Endothelial cell (in vitro differentiated cells): ENCODE measurements at regions not wholly inside any gene's neighbourhood (a gene's known extent, or its start where the extent isn't known, plus 50 kb on each side); places are given as distances from the start of the nearest gene placed in this dataset.

Experiments
- DNase-seq: peaks from one replicate; pipeline ENCODE4 v3.0.0; 2021; ENCODE audit warnings: low spot score
- H3K27ac Mint-ChIP-seq: one replicate; pipeline ENCODE4 v1.8.0; 2021; ENCODE audit warnings: mixed read lengths, inconsistent platforms; ENCODE audit not compliant: unreplicated experiment
- H3K27me3 Mint-ChIP-seq: one replicate; pipeline ENCODE4 v1.8.0; 2021; ENCODE audit warnings: mild to moderate bottlenecking, moderate library complexity, mixed read lengths, inconsistent platforms; ENCODE audit not compliant: unreplicated experiment
- H3K36me3 Mint-ChIP-seq: one replicate; pipeline ENCODE4 v1.8.0; 2021; ENCODE audit warnings: mild to moderate bottlenecking, low read depth, mixed read lengths, inconsistent platforms; ENCODE audit not compliant: unreplicated experiment
- H3K4me1 Mint-ChIP-seq: one replicate; pipeline ENCODE4 v1.8.0; 2021; ENCODE audit warnings: mild to moderate bottlenecking, mixed read lengths, inconsistent platforms; ENCODE audit not compliant: unreplicated experiment
- H3K4me3 Mint-ChIP-seq: one replicate; pipeline ENCODE4 v1.8.0; 2021; ENCODE audit warnings: mild to moderate bottlenecking, mixed read lengths, inconsistent platforms; ENCODE audit not compliant: unreplicated experiment
- H3K9me3 Mint-ChIP-seq: one replicate; pipeline ENCODE4 v1.8.0; 2021; ENCODE audit warnings: mixed read lengths, inconsistent platforms; ENCODE audit not compliant: unreplicated experiment
- TF ChIP-seq, protein P1 (sequence below): fragments of 200-600 bp; sonication (generic); IDR thresholded peaks from one replicate; pipeline ENCODE4 v1.5.0; 2021; ENCODE audit warnings: antibody characterized with exemption; ENCODE audit not compliant: unreplicated experiment

DNA sequence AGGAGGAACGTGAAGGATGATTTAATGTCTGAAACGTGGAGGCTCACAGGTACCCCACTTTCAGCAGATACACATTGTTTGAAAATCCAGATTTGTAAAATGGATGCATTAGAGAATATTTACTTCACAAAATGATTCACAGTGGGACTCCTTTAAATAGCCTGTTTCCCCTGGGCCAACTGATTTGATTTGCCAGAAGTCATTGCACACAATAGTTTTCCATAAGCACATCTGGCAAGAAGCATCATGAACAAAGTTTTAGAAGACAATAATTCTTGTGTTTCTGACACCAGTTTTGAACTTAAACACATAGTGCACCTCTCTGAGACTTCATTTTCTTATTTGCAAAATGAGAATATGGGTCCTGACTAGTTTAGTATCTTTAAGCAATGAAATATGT is 451.4 kb upstream of the SLC14A2 start:
- no peaks in the 10 kb centered on the region for H3K9me3 Mint-ChIP-seq
- peaks cover 4% of the 10 kb centered on the region for H3K27me3 Mint-ChIP-seq
- no peak for DNase-seq
- H3K27ac Mint-ChIP-seq = no peak overlapping the region
- no peaks in the 10 kb centered on the region for H3K36me3 Mint-ChIP-seq
- H3K4me3 Mint-ChIP-seq = no peak overlapping the region
- TF ChIP-seq, protein P1, sequence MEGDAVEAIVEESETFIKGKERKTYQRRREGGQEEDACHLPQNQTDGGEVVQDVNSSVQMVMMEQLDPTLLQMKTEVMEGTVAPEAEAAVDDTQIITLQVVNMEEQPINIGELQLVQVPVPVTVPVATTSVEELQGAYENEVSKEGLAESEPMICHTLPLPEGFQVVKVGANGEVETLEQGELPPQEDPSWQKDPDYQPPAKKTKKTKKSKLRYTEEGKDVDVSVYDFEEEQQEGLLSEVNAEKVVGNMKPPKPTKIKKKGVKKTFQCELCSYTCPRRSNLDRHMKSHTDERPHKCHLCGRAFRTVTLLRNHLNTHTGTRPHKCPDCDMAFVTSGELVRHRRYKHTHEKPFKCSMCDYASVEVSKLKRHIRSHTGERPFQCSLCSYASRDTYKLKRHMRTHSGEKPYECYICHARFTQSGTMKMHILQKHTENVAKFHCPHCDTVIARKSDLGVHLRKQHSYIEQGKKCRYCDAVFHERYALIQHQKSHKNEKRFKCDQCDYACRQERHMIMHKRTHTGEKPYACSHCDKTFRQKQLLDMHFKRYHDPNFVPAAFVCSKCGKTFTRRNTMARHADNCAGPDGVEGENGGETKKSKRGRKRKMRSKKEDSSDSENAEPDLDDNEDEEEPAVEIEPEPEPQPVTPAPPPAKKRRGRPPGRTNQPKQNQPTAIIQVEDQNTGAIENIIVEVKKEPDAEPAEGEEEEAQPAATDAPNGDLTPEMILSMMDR = no peak
- H3K4me1 Mint-ChIP-seq = no peaks in the 10 kb centered on the region

DNA sequence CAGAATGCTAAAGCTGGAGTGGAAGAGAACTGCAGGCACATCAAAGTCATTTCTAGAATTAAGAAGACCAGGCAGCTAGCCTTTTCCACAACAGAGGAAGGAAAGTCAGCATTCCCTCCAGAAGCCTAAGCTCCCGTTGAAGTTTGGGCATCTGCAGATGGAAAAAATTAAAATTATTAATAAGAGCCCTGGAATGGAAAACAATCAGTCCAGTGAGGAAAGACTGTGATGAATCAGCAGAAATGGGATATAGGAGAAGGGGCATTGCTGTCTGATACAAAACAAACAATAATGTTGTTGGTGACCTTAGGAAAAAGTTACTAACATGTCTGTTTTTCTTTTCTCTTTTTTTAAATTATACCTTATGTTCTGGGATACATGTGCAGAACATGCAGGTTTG is 450.7 kb upstream of the SLC14A2 start:
- TF ChIP-seq, protein P1 = no peak
- Mint-ChIP-seq H3K27ac (no peak overlapping the region), H3K4me3 (no peak overlapping the region), H3K4me1 (no peaks in the 10 kb centered on the region), H3K36me3 (no peaks in the 10 kb centered on the region), H3K27me3 (peaks cover 1% of the 10 kb centered on the region), H3K9me3 (no peaks in the 10 kb centered on the region)
- DNase-seq = no peak

DNA sequence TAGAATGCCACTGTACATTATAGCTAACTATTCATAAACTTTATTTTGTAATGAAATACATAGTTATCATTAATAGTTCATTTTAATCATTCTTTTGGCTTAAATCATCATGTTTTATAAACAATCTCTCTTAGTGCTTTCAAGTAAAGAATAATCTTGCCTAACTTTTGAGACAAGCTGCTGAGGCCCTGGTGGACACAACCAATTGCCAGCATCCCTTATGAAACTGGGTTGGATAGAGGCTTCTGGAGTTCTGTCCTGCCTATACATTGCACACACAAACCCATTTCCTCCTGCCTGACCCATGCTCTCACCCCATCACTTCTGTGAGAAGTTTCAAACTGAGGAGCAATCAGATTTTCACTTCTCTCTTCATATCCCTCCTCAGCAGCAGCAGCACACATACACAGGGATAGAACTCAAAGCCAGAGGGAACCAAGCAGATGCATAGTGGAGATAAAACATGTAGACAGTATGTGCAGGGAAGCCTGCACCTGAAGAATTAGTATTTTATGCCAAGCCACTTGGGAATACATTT is 450.0 kb upstream of the SLC14A2 start:
- no peaks in the 10 kb centered on the region for H3K4me1 Mint-ChIP-seq
- H3K4me3 Mint-ChIP-seq = no peak overlapping the region
- H3K27me3 Mint-ChIP-seq = peaks cover 1% of the 10 kb centered on the region
- H3K36me3 Mint-ChIP-seq = no peaks in the 10 kb centered on the region
- no peaks in the 10 kb centered on the region for H3K9me3 Mint-ChIP-seq
- no peak overlapping the region for H3K27ac Mint-ChIP-seq
- DNase-seq = no peak
- TF ChIP-seq, protein P1 = no peak

DNA sequence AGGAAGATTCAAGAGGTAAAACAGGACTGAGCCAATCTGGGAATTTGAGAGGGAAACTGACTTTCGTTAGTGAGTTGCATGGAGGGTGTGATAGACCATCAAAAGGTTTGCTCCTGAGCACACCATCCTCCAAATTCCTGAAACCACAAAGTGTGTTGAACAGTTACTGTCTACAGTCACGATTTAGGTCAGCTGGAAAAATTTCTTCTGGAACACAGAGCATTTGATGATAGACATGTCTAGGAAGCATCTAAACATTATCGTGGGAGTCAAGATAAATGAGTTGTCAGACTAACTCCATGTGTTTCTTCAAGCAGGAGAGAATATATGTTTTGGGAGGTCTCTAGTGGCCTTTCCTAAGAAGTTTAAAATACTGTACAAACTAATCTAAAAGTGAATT is 449.4 kb upstream of the SLC14A2 start:
- Mint-ChIP-seq H3K9me3 (no peaks in the 10 kb centered on the region), H3K27me3 (peaks cover 1% of the 10 kb centered on the region), H3K27ac (no peak overlapping the region), H3K36me3 (no peaks in the 10 kb centered on the region), H3K4me1 (no peaks in the 10 kb centered on the region), H3K4me3 (no peak overlapping the region)
- DNase-seq = no peak
- TF ChIP-seq, protein P1 = no peak

DNA sequence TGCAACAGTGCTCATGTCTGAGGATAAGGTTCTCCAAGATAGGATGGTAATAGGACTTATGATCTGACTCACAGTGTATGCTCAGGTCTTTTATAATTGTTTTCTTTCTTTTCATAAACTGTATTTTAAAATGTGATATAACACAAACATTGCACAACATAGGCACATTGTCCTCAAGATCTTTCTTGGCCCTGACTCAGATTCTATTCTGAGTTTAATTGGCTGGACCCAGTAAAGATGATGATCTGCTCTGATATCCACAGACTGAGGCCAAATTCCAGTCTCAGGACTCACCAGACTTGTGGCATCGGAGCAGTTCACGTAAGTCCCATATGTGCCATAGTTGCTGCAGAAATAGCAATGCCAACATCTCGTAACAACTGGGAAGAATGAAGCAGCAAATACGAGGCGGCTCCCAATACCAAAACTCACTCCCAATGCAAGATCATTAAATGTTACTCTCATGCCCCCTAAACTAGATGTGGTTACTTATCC is 448.9 kb upstream of the SLC14A2 start:
- Mint-ChIP-seq H3K27me3 (peaks cover 1% of the 10 kb centered on the region), H3K4me1 (no peaks in the 10 kb centered on the region), H3K9me3 (no peaks in the 10 kb centered on the region), H3K4me3 (no peak overlapping the region), H3K36me3 (no peaks in the 10 kb centered on the region), H3K27ac (no peak overlapping the region)
- DNase-seq = no peak
- TF ChIP-seq, protein P1 = no peak
